OCI-LY3 (cell line): ENCODE measurements at regions not wholly inside any gene's neighbourhood (a gene's known extent, or its start where the extent isn't known, plus 50 kb on each side); places are given as distances from the start of the nearest gene placed in this dataset.

Experiments used
- H2AFZ ChIP-seq: fragments of 200-600, 300-600 bp; shearing (Covaris generic); 2 replicates; pipeline ENCODE4 v1.6.0; 2014; ENCODE audit warnings: antibody characterized with exemption, low read depth, low read length
- H3K27ac ChIP-seq: fragments of 200-600, 300-600 bp; sonication (generic); 2 replicates; pipeline ENCODE4 v1.5.1; 2014; ENCODE audit warnings: mild to moderate bottlenecking, low read length, moderate library complexity, mixed read lengths
- H3K27me3 ChIP-seq: fragments of 200-600, 300-600 bp; sonication (generic); 2 replicates; pipeline ENCODE4 v1.6.1; 2014; ENCODE audit warnings: low read depth, low read length, mixed read lengths
- H3K36me3 ChIP-seq: fragments of 200-600, 300-600 bp; sonication (generic); replicated peaks from 2 replicates; pipeline ENCODE3; 2014; ENCODE audit warnings: low read depth, low read length, mixed read lengths
- H3K4me1 ChIP-seq: fragments of 300-600, 200-600 bp; sonication (generic); 2 replicates; pipeline ENCODE4 v1.6.1; 2014; ENCODE audit warnings: low read length, mixed read lengths
- H3K4me2 ChIP-seq: fragments of 200-600, 300-600 bp; sonication (generic); 2 replicates; pipeline ENCODE4 v1.6.1; 2014; ENCODE audit warnings: low read length, mixed read lengths
- H3K4me3 ChIP-seq: fragments of 300-600, 200-600 bp; sonication (generic); 2 replicates; pipeline ENCODE4 v1.5.1; 2014; ENCODE audit warnings: antibody characterized with exemption, mild to moderate bottlenecking, low read length, moderate library complexity
- H3K79me2 ChIP-seq: fragments of 300-600, 200-600 bp; shearing (Covaris generic); 2 replicates; pipeline ENCODE4 v1.6.1; 2014; ENCODE audit warnings: mild to moderate bottlenecking, low read length, mixed read lengths
- H3K9ac ChIP-seq: fragments of 300-600, 200-600 bp; shearing (Covaris generic); 2 replicates; pipeline ENCODE4 v1.6.0; 2014; ENCODE audit warnings: mild to moderate bottlenecking, low read length, moderate library complexity
- H3K9me3 ChIP-seq: fragments of 200-600, 300-600 bp; shearing (Covaris generic); 2 replicates; pipeline ENCODE4 v1.6.1; 2014; ENCODE audit warnings: low read length, mixed read lengths; ENCODE audit not compliant: insufficient read depth
- H4K20me1 ChIP-seq: fragments of 200-600, 300-600 bp; sonication (generic); 2 replicates; pipeline ENCODE4 v1.6.1; 2016; ENCODE audit warnings: low read length, mixed read lengths; ENCODE audit not compliant: insufficient read depth
- EZH2phosphoT487 ChIP-seq: fragments of 200-600 bp; shearing (Covaris generic); IDR thresholded peaks from 2 replicates; pipeline ENCODE4 v1.6.1; 2018; ENCODE audit warnings: antibody characterized with exemption, mixed run types, low read depth
- TF ChIP-seq, protein P1 (sequence below): fragments of 200-600, 300-600 bp; sonication (generic); IDR thresholded peaks from 2 replicates; pipeline ENCODE4 v1.5.1; 2014; ENCODE audit warnings: antibody characterized with exemption, low read length, low read depth

DNA sequence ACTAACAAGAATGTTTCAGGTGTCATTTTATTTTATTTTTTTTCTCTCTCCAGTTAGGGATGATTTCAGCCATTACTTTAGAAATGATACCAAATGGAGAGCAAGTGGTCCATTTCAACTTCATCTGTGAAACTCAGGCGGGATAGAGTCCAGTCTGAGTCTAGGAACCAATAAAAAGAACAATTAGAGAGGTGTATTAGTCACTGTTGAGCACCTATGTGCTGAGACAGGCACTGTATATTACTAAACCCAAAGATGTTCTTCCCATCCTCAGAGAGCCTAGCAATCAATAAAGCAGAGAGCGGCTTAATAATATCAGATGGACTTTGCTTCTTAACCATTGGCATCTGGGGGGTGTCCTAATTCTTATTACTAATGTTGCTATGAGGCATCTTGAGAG, 410.3 kb upstream of the SLC24A2 start:
- Histone ChIP-seq H3K27me3 (peaks cover 19% of the 10 kb centered on the region), H3K4me2 (no peak overlapping the region), H3K9me3 (no peaks in the 10 kb centered on the region), H3K79me2 (no peaks in the 10 kb centered on the region), H3K27ac (no peak overlapping the region), H2AFZ (no peak overlapping the region), H3K9ac (no peak overlapping the region), H4K20me1 (no peaks in the 10 kb centered on the region), H3K36me3 (no peaks in the 10 kb centered on the region), H3K4me1 (peaks cover 8% of the 10 kb centered on the region), H3K4me3 (no peak overlapping the region)
- TF ChIP-seq, protein P1, sequence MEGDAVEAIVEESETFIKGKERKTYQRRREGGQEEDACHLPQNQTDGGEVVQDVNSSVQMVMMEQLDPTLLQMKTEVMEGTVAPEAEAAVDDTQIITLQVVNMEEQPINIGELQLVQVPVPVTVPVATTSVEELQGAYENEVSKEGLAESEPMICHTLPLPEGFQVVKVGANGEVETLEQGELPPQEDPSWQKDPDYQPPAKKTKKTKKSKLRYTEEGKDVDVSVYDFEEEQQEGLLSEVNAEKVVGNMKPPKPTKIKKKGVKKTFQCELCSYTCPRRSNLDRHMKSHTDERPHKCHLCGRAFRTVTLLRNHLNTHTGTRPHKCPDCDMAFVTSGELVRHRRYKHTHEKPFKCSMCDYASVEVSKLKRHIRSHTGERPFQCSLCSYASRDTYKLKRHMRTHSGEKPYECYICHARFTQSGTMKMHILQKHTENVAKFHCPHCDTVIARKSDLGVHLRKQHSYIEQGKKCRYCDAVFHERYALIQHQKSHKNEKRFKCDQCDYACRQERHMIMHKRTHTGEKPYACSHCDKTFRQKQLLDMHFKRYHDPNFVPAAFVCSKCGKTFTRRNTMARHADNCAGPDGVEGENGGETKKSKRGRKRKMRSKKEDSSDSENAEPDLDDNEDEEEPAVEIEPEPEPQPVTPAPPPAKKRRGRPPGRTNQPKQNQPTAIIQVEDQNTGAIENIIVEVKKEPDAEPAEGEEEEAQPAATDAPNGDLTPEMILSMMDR = no peak
- TF ChIP-seq EZH2phosphoT487 = no peak

GRCh38 chr9:20197976-20198685, 409.3 kb upstream of the SLC24A2 start:
- Histone ChIP-seq H3K27ac (no peak overlapping the region), H3K27me3 (peaks cover 16% of the 10 kb centered on the region), H3K4me1 (peaks cover 8% of the 10 kb centered on the region), H3K9ac (no peak overlapping the region), H3K4me2 (0 out of 2 replicates have a peak overlapping the region, but pooled peaks have one; percentile 14), H4K20me1 (no peaks in the 10 kb centered on the region), H2AFZ (no peak overlapping the region), H3K36me3 (no peaks in the 10 kb centered on the region), H3K9me3 (no peaks in the 10 kb centered on the region), H3K4me3 (no peak overlapping the region), H3K79me2 (no peaks in the 10 kb centered on the region)
- no peak for TF ChIP-seq EZH2phosphoT487
- TF ChIP-seq, protein P1 = no peak

DNA sequence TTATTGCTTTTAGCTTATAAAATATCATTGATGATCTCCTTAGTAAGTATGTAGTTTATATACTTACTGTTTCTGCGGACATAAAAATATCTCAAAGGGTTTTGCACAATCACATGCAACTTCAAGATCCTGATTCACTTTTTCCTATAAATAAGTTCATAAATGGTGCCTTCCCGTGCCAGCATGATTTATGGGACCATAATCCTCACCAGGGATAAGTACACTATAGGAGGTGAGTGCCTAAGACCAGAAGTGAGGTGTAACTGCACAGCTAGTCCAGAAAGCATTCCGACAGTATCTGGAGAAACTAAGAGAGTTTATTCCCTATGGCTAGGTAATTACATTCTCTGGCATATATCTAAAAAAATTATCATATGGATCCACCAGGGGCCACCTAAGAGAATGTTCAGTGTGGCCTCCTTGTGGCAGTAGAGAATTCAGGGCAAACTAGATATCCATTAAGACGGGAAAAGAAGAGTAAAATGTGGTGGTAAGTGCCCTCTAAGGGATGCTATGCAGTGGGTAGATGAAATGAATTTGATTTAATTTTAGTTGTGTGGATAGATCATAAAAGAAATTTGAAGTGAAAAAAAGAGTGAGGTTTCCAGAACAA, 402.5 kb upstream of the SLC24A2 start:
- no peak overlapping the region for H3K4me2 ChIP-seq
- H3K9ac ChIP-seq = no peak overlapping the region
- no peaks in the 10 kb centered on the region for H3K36me3 ChIP-seq
- no peak overlapping the region for H2AFZ ChIP-seq
- no peaks in the 10 kb centered on the region for H3K9me3 ChIP-seq
- H4K20me1 ChIP-seq = no peaks in the 10 kb centered on the region
- no peaks in the 10 kb centered on the region for H3K79me2 ChIP-seq
- no peak for TF ChIP-seq EZH2phosphoT487
- TF ChIP-seq, protein P1 = no peak
- no peaks in the 10 kb centered on the region for H3K4me1 ChIP-seq
- peaks cover 20% of the 10 kb centered on the region for H3K27me3 ChIP-seq
- H3K4me3 ChIP-seq = no peak overlapping the region
- no peak overlapping the region for H3K27ac ChIP-seq

GRCh38 chr9:20189871-20190270, 401.0 kb upstream of the SLC24A2 start:
- Histone ChIP-seq H4K20me1 (no peaks in the 10 kb centered on the region), H3K9me3 (no peaks in the 10 kb centered on the region), H3K4me1 (no peaks in the 10 kb centered on the region), H3K9ac (no peak overlapping the region), H3K27ac (no peak overlapping the region), H3K36me3 (no peaks in the 10 kb centered on the region), H3K79me2 (no peaks in the 10 kb centered on the region), H3K27me3 (peaks cover 20% of the 10 kb centered on the region), H2AFZ (no peak overlapping the region), H3K4me3 (no peak overlapping the region), H3K4me2 (no peak overlapping the region)
- TF ChIP-seq EZH2phosphoT487 = no peak
- TF ChIP-seq, protein P1 = no peak
